ENCODE measurements at regions not wholly inside any gene's neighbourhood (a gene's known extent, or its start where the extent isn't known, plus 50 kb on each side); places are given as distances from the start of the nearest gene placed in this dataset.
"Not testable (repeated sequence)": the region's sequence is repeated elsewhere in the genome, so short reads cannot be mapped to it uniquely, and the experiment has no call there.

GRCh38 chr7:45315512-45315911, 157.9 kb downstream of the RAMP3 start:
- TF ChIP-seq CTCF (IDR thresholded peaks at IDR 0.05); POLR2A (IDR thresholded peaks at IDR 0.05; ENCODE audit: low read length); EP300 (IDR thresholded peaks at IDR 0.05); HMGXB4 (CRISPR knock-in tag; IDR thresholded peaks at IDR 0.05; ENCODE audit: borderline replicate concordance); CHD4 (IDR thresholded peaks at IDR 0.05; ENCODE audit: borderline replicate concordance); JUNB (IDR thresholded peaks at IDR 0.05): not testable (repeated sequence)
